ENCODE measurements at regions not wholly inside any gene's neighbourhood (a gene's known extent, or its start where the extent isn't known, plus 50 kb on each side); places are given as distances from the start of the nearest gene placed in this dataset.

DNA sequence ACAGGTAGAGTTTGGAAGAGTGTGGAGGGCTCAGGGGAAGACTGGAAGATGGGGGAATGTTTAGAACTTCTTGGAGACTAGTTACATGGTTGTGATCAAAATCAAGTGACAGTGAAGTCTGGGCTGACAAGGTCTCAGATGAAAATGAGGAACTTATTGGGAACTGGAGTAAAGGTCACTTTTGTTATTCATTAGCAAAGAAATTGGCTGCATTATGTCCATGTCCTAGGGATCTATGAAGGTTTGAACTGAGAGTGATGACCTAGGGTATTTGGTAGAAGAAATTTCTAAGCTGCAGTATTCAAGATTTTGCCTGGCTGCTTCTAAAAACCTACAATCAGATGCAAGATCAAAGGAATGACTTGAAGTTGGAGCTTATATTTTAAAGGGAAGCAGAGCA, 747.1 kb downstream of the KCNJ2 start:
- TF ChIP-seq POLR2AphosphoS5 (IDR thresholded peaks at IDR 0.05; ENCODE audit: insufficient read depth, low read depth, low read length) (no peak), POLR2A (IDR thresholded peaks at IDR 0.05; ENCODE audit: low read depth, low read length) (no peak), JUN (IDR thresholded peaks at IDR 0.05; ENCODE audit: borderline replicate concordance, insufficient read depth, insufficient read length, low read depth) (no peak), EZH2 (IDR thresholded peaks at IDR 0.05; ENCODE audit: borderline replicate concordance, low read depth, low read length, severe bottlenecking) (no peak), MYC (IDR thresholded peaks at IDR 0.05; ENCODE audit: low read depth, low read length) (no peak)
- TF ChIP-seq, protein P1, sequence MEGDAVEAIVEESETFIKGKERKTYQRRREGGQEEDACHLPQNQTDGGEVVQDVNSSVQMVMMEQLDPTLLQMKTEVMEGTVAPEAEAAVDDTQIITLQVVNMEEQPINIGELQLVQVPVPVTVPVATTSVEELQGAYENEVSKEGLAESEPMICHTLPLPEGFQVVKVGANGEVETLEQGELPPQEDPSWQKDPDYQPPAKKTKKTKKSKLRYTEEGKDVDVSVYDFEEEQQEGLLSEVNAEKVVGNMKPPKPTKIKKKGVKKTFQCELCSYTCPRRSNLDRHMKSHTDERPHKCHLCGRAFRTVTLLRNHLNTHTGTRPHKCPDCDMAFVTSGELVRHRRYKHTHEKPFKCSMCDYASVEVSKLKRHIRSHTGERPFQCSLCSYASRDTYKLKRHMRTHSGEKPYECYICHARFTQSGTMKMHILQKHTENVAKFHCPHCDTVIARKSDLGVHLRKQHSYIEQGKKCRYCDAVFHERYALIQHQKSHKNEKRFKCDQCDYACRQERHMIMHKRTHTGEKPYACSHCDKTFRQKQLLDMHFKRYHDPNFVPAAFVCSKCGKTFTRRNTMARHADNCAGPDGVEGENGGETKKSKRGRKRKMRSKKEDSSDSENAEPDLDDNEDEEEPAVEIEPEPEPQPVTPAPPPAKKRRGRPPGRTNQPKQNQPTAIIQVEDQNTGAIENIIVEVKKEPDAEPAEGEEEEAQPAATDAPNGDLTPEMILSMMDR (IDR thresholded peaks at IDR 0.05; ENCODE audit: extremely low read depth in 1 of 2, insufficient read depth in 1 of 2, low read depth in 1 of 2, low read length in 2 of 2) = no peak

All from endothelial cell of umbilical vein (primary cell).